Gastroesophageal sphincter (tissue), 3 donors: ENCODE measurements at regions not wholly inside any gene's neighbourhood (a gene's known extent, or its start where the extent isn't known, plus 50 kb on each side); places are given as distances from the start of the nearest gene placed in this dataset.

ENCODE experiments used
- EP300 ChIP-seq: sonication (generic); formaldehyde crosslinking; IDR thresholded peaks from one replicate; pipeline ENCODE4 v1.6.1; 2017; ENCODE audit warnings: antibody characterized with exemption, mild to moderate bottlenecking
- POLR2A ChIP-seq, 2 donors: fragments of 450-650 bp; IDR thresholded peaks; one replicate each; pipeline ENCODE4 v1.6.1; 2017; ENCODE audit warnings: antibody characterized with exemption in 2 of 2, mild to moderate bottlenecking in 2 of 2, moderate library complexity in 1 of 2
- POLR2AphosphoS5 ChIP-seq: sonication (generic); formaldehyde crosslinking; IDR thresholded peaks from one replicate; pipeline ENCODE4 v1.6.1; 2017; ENCODE audit warnings: antibody characterized with exemption
- TF ChIP-seq, protein P1 (sequence below), 4 experiments: fragments of 200-600 bp in 2 of 4; fragments of 450-650 bp in 2 of 4; sonication (generic) in 1 of 4; IDR thresholded peaks; one replicate each; pipeline ENCODE4 v1.5.1; 2017 to 2019; ENCODE audit warnings: antibody characterized with exemption in 4 of 4, mild to moderate bottlenecking in 2 of 4, moderate library complexity in 2 of 4

DNA sequence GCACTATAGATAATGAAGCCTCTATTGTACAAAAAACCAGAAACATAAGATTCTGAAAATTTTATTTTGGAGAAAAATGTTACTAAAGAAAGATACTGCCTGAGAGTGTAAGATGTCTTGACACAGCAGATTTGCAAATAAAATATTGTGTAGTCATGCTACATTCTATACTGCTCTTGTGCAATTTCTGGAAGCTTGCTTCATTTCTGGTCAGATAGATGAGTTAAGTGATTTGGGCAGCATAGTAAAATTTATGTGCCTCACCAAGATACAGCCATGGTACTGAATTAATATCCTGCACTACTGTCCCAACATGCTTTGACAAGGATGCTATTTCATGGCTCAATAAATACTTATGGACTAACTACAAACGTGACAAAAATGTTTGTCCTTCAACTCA is 55.1 kb upstream of the STARD13 start:
- TF ChIP-seq POLR2A (IDR thresholded peaks at IDR 0.05) (no peak), POLR2AphosphoS5 (no peak), EP300 (no peak)
- TF ChIP-seq, protein P1, sequence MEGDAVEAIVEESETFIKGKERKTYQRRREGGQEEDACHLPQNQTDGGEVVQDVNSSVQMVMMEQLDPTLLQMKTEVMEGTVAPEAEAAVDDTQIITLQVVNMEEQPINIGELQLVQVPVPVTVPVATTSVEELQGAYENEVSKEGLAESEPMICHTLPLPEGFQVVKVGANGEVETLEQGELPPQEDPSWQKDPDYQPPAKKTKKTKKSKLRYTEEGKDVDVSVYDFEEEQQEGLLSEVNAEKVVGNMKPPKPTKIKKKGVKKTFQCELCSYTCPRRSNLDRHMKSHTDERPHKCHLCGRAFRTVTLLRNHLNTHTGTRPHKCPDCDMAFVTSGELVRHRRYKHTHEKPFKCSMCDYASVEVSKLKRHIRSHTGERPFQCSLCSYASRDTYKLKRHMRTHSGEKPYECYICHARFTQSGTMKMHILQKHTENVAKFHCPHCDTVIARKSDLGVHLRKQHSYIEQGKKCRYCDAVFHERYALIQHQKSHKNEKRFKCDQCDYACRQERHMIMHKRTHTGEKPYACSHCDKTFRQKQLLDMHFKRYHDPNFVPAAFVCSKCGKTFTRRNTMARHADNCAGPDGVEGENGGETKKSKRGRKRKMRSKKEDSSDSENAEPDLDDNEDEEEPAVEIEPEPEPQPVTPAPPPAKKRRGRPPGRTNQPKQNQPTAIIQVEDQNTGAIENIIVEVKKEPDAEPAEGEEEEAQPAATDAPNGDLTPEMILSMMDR (IDR thresholded peaks at IDR 0.05), result no peak
